ENCODE measurements at regions not wholly inside any gene's neighbourhood (a gene's known extent, or its start where the extent isn't known, plus 50 kb on each side); places are given as distances from the start of the nearest gene placed in this dataset.

- TF ChIP-seq SP4 (IDR thresholded peaks at IDR 0.05; ENCODE audit: low read length) (no peak), HDAC2 (IDR thresholded peaks at IDR 0.05; ENCODE audit: borderline replicate concordance in 1 of 2, low read depth in 2 of 2, low read length in 2 of 2) (no peak)
Measured at GRCh38 chr4:159508917-159509500, 406.1 kb downstream of the RAPGEF2 start (continued).

Measured in H1 (cell line).